ENCODE measurements at regions not wholly inside any gene's neighbourhood (a gene's known extent, or its start where the extent isn't known, plus 50 kb on each side); places are given as distances from the start of the nearest gene placed in this dataset.

DNA sequence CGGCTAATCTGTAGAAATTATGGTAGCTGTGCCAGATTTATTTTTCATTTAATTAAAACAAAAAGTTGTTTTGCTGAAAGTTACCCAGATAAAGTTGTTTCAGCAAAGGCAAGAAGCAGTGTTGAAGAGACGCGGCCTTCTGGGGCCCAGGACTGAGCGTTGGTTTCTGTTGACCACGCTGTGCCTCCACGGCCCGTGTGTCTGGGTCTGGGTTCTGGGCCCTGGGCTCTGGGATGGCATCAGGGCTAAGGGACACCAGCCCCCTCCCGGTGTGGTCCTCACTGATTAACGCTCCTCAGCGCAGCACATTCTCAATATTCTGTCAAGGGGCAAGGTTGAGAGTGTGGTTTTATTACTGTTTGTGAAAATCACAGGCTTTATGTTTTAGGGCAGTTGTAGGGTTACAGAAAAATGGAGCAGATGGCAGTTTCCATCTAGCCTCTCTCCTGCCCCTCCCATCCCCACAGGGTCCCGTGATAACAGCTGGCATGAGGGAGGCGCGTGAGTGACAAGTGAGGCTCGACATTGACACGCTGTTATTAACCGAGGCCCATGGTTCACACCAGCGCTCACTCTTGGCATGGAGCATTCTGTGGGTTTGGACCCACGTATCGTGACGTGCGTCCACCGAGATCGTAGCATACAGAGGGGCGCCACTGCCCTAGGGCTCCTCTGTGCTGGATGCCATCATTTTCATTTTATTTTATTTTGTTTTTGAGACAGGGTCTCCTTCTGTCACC is 1231.4 kb downstream of the BRD1 start:
- ChIA-PET CTCF (no interaction called here), POLR2A (ENCODE audit: unreplicated experiment) (no interaction called here)
- H3K4me2 ChIP-seq (ENCODE audit: low read length): no peak overlapping the region
- ATAC-seq (no peak), DNase-seq (no peak)
- H3K4me1 ChIP-seq (ENCODE audit: insufficient read depth, low read length): no peaks in the 10 kb centered on the region
- intact Hi-C loops (cut with micrococcal nuclease): no loop called here
- H3K27ac ChIP-seq (ENCODE audit: low read length): no peak overlapping the region
- no TSS peak for BruUV-seq (replicated peaks)
- no peaks in the 10 kb centered on the region for H3K9me3 ChIP-seq (ENCODE audit: low read length)
- H3K27me3 ChIP-seq (ENCODE audit: low read length): no peaks in the 10 kb centered on the region
- H3K4me3 ChIP-seq (ENCODE audit: low read length): no peak overlapping the region
- no peak overlapping the region for H3K9ac ChIP-seq (ENCODE audit: low read length)
- no peaks in the 10 kb centered on the region for H3K79me2 ChIP-seq (ENCODE audit: low read length)
- H3F3A ChIP-seq (ENCODE audit: low read length, unreplicated experiment): no peaks in the 10 kb centered on the region
- H4K20me1 ChIP-seq (ENCODE audit: low read length): no peaks in the 10 kb centered on the region
- H3K36me3 ChIP-seq (ENCODE audit: low read depth, low read length): no peaks in the 10 kb centered on the region
- H2AFZ ChIP-seq (ENCODE audit: low read length): no peak overlapping the region
- H3K9me2 ChIP-seq (replicated peaks; ENCODE audit: low read length): no peaks in the 10 kb centered on the region
- no peak for TF ChIP-seq EZH2 (IDR thresholded peaks at IDR 0.05; ENCODE audit: low read length, unreplicated experiment)
- TF ChIP-seq EZH2phosphoT487 (IDR thresholded peaks at IDR 0.05; ENCODE audit: borderline replicate concordance, low read length): no peak
- TF ChIP-seq, protein P1, sequence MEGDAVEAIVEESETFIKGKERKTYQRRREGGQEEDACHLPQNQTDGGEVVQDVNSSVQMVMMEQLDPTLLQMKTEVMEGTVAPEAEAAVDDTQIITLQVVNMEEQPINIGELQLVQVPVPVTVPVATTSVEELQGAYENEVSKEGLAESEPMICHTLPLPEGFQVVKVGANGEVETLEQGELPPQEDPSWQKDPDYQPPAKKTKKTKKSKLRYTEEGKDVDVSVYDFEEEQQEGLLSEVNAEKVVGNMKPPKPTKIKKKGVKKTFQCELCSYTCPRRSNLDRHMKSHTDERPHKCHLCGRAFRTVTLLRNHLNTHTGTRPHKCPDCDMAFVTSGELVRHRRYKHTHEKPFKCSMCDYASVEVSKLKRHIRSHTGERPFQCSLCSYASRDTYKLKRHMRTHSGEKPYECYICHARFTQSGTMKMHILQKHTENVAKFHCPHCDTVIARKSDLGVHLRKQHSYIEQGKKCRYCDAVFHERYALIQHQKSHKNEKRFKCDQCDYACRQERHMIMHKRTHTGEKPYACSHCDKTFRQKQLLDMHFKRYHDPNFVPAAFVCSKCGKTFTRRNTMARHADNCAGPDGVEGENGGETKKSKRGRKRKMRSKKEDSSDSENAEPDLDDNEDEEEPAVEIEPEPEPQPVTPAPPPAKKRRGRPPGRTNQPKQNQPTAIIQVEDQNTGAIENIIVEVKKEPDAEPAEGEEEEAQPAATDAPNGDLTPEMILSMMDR (conservative IDR thresholded peaks at IDR 0.05; ENCODE audit: low read depth, low read length): no peak

GRCh38 chr22:48595511-48595905 is 1232.2 kb downstream of the BRD1 start:
- H4K20me1 ChIP-seq (ENCODE audit: low read length): no peaks in the 10 kb centered on the region
- no peaks in the 10 kb centered on the region for H3K9me2 ChIP-seq (replicated peaks; ENCODE audit: low read length)
- no peaks in the 10 kb centered on the region for H3K27me3 ChIP-seq (ENCODE audit: low read length)
- intact Hi-C loops (cut with micrococcal nuclease): no loop called here
- ChIA-PET CTCF (no interaction called here), POLR2A (ENCODE audit: unreplicated experiment) (no interaction called here)
- ATAC-seq (no peak), DNase-seq (no peak)
- no peaks in the 10 kb centered on the region for H3K9me3 ChIP-seq (ENCODE audit: low read length)
- H3K4me1 ChIP-seq (ENCODE audit: insufficient read depth, low read length): no peaks in the 10 kb centered on the region
- no peaks in the 10 kb centered on the region for H3K79me2 ChIP-seq (ENCODE audit: low read length)
- no peak overlapping the region for H3K27ac ChIP-seq (ENCODE audit: low read length)
- H2AFZ ChIP-seq (ENCODE audit: low read length): no peak overlapping the region
- no TSS peak for BruUV-seq (replicated peaks)
- H3K4me3 ChIP-seq (ENCODE audit: low read length): no peak overlapping the region
- H3K4me2 ChIP-seq (ENCODE audit: low read length): no peak overlapping the region
- no peaks in the 10 kb centered on the region for H3F3A ChIP-seq (ENCODE audit: low read length, unreplicated experiment)
- H3K36me3 ChIP-seq (ENCODE audit: low read depth, low read length): no peaks in the 10 kb centered on the region
- H3K9ac ChIP-seq (ENCODE audit: low read length): no peak overlapping the region
- TF ChIP-seq EZH2phosphoT487 (IDR thresholded peaks at IDR 0.05; ENCODE audit: borderline replicate concordance, low read length): no peak
- TF ChIP-seq EZH2 (IDR thresholded peaks at IDR 0.05; ENCODE audit: low read length, unreplicated experiment): no peak
- TF ChIP-seq, protein P1 (conservative IDR thresholded peaks at IDR 0.05; ENCODE audit: low read depth, low read length): no peak

- ATAC-seq (no peak), DNase-seq (no peak)
- H3K27me3 ChIP-seq (ENCODE audit: low read length): no peaks in the 10 kb centered on the region
- H4K20me1 ChIP-seq (ENCODE audit: low read length): no peaks in the 10 kb centered on the region
- intact Hi-C loops (cut with micrococcal nuclease): no loop called here
- H3K27ac ChIP-seq (ENCODE audit: low read length): no peak overlapping the region
- TF ChIP-seq EZH2 (IDR thresholded peaks at IDR 0.05; ENCODE audit: low read length, unreplicated experiment) (no peak), EZH2phosphoT487 (IDR thresholded peaks at IDR 0.05; ENCODE audit: borderline replicate concordance, low read length) (no peak)
- TF ChIP-seq, protein P1 (conservative IDR thresholded peaks at IDR 0.05; ENCODE audit: low read depth, low read length): no peak
- no peaks in the 10 kb centered on the region for H3K79me2 ChIP-seq (ENCODE audit: low read length)
- CTCF ChIA-PET: no interaction called here
- H3K4me3 ChIP-seq (ENCODE audit: low read length): no peak overlapping the region
- H3K9me2 ChIP-seq (replicated peaks; ENCODE audit: low read length): no peaks in the 10 kb centered on the region
- no peaks in the 10 kb centered on the region for H3F3A ChIP-seq (ENCODE audit: low read length, unreplicated experiment)
- H3K9ac ChIP-seq (ENCODE audit: low read length): no peak overlapping the region
- no peaks in the 10 kb centered on the region for H3K36me3 ChIP-seq (ENCODE audit: low read depth, low read length)
- no peak overlapping the region for H2AFZ ChIP-seq (ENCODE audit: low read length)
- BruUV-seq (replicated peaks): no TSS peak
- no peaks in the 10 kb centered on the region for H3K4me1 ChIP-seq (ENCODE audit: insufficient read depth, low read length)
- no peaks in the 10 kb centered on the region for H3K9me3 ChIP-seq (ENCODE audit: low read length)
- no peak overlapping the region for H3K4me2 ChIP-seq (ENCODE audit: low read length)
- POLR2A ChIA-PET (ENCODE audit: unreplicated experiment): no interaction called here
Measured at GRCh38 chr22:48594757-48595510, 1232.7 kb downstream of the BRD1 start.

All from PC-3 (cell line).